ENCODE measurements at regions not wholly inside any gene's neighbourhood (a gene's known extent, or its start where the extent isn't known, plus 50 kb on each side); places are given as distances from the start of the nearest gene placed in this dataset.

GRCh38 chr9:96038271-96038670 lies 162.8 kb downstream of the ERCC6L2 start:
- DNase-seq (ENCODE audit: low spot score): no peak

- DNase-seq (ENCODE audit: low spot score): no peak
These were observed 159.1 kb downstream of the ERCC6L2 start for GRCh38 chr9:96034553-96035122.

DNA sequence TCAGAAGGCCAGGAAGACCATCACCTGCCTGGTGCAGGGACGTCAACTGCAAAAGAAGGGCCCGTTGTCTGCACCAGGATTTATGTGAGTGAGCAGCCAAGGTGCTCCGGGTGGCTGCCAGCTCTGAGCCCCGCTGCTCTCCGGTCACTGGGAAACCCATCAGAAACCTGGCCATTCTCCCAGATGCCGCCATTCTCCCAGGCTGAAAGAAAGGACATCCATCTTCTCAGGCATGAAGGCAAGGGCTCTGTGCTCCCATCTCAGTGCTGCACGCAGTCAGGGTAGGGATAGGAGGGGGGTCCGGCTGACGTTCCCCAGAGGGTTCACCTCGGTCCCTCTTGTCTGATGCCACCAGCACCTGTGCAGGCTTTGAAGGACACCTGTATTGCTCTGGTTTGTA lies 158.4 kb downstream of the ERCC6L2 start:
- DNase-seq (ENCODE audit: low spot score): no peak

GRCh38 chr9:96031916-96032534 lies 156.5 kb downstream of the ERCC6L2 start:
- no peak for DNase-seq (ENCODE audit: low spot score)

DNA sequence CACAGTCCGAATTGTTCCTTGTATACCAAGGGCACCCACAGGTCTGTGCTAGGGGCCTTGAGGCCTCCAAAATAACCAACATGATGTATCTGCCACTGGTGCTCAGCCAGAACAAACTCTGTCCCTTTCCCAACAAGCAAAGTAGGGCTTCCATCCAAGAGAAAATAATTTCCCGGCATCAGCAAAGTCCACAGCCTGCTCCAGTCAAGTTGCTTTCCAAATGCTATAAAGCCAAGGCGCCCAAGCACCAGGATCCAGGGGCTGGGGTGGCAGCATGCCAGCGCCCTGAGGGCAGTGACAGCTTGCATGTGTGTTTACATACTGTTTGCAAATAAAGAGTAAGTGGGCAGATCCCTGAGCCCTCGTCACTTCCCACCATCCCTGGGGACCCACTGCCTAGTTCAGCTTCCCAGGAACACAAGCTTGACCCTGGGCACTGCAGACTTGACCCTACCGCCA lies 155.9 kb downstream of the ERCC6L2 start:
- no peak for DNase-seq (ENCODE audit: low spot score)

DNA sequence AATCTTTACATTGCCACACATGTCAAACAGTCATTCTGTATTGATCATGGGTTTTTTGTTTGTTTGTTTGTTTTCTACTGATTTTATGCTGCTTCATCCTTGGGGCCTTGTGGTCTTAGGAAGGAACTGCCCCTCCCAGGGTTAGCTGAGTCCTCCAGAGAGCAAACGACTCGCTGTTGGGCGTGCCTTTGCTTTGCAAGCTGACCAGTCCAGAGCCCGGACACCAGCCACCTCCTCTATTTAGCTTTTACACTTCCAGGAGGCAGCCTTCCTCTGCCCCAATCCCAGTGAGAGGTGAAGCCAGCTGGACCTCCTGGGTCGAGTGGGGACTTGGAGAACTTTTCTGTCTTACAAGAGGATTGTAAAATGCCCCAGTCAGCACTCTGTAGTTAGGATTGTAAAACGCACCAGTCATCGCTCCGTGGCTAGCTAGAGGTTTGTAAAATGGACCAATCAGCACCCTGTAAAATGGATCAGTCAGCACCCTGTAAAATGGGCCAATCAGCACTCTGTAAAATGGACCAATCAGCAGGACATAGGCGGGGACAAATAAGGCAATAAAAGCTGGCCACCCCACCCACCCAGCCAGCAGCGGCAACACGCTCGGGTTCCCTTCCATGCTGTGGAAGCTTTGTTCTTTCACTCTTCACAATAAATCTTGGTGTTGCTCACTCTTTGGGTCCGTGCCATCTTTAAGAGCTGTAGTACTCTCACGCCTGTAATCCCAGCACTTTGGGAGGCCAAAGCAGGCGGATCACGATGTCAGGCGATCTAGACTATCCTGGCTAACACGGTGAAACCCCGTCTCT lies 154.4 kb downstream of the ERCC6L2 start:
- DNase-seq (ENCODE audit: low spot score): no peak

DNA sequence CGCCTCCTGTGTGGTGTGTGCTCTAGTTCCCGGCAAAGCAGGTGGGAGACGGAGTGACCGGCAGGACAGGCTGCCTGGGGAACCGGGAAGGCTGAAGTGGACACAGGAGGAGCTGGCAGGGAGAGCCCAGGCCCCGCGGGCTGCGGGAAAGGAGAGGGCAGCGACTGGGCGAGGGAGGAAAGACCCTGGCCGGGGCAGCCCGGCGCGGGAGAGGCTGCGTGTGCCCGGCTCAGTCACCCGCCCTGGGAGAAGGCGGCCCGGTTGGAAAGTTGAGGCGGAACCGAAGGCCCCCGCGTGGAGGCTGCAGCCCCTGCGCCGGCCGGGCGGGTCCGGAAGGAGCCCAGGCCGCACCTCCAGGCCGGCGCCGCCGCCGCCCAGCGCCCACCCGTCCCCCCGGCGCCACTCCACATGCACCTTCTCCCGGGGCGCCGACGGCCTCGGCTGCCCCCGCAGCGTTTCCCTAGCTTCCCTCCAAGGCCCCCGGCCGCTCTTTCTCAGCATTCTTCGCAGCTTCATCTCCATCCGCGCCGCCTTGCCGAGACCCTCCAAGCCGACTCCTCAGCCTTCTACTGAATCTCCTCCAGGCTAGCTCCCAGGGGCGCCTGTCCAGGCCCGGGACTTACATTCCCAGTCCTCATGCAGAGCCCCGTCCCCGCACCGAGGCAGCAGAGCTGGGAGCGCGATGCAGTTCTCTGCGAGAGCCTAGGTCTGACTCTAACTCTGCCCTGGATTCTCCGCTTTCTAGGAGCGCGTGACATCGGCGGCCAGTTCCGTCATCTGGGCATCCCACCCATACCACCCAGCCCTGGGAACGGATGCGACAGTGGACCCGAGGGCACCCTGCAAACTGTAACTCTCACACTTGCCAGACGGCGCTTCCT lies 152.0 kb downstream of the ERCC6L2 start:
- no peak for DNase-seq (ENCODE audit: low spot score)

GRCh38 chr9:96026655-96027213 lies 151.2 kb downstream of the ERCC6L2 start:
- DNase-seq (ENCODE audit: low spot score): no peak

- DNase-seq (ENCODE audit: low spot score): no peak
These were observed 150.6 kb downstream of the ERCC6L2 start for GRCh38 chr9:96025995-96026602.

DNA sequence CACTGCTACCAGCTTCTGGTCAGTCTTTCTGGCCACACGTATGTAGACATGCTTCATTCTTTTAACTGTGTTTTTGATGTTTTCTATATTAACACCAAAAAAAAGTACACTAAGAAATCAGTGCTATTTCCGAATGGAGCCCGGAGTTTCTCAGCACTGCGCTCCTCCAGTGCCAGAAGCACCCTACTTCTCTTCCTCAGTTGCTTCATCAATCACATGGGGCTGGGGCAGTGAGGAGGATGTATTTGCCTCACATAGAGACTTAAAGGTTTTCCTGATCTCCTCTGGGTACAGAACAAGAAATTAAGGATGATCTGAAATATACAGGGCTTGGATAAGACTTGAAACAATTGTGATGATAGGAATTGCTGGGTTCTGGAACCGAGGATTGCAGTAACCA lies 148.0 kb downstream of the ERCC6L2 start:
- DNase-seq (ENCODE audit: low spot score): no peak

GRCh38 chr9:96022445-96023051 lies 147.1 kb downstream of the ERCC6L2 start:
- DNase-seq (ENCODE audit: low spot score): no peak

- peak; percentile 38 for DNase-seq (ENCODE audit: low spot score)
These were observed 146.3 kb downstream of the ERCC6L2 start for GRCh38 chr9:96021551-96022444.

GRCh38 chr9:96020792-96021550 lies 145.5 kb downstream of the ERCC6L2 start:
- peak; percentile 57 for DNase-seq (ENCODE audit: low spot score)

DNA sequence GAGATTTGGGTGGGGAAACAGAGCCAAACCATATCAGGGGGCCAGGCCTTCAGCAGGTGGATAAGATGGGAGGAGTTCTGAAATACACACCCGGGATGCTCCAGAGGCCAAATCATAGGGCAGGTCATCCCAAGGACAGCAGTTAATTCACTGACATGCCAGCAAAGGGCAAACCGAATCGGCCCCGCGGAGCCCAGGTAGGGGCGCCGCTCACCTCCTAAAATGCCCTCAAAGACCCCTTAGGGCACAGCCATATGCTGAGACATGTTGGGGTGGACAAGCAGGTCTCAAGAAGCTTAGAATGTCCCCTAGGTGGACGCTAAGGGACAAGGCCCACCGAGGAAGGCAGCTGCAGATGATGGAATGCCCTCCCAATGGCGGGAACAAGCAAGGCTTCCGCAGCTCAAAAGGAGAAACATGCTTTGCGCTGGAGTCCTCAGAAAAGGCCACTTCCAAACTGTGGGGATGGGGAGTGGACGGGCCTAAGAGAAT lies 144.9 kb downstream of the ERCC6L2 start:
- no peak for DNase-seq (ENCODE audit: low spot score)

Data from GM03348 (cell line).